LNCaP clone FGC (cell line): ENCODE measurements at regions not wholly inside any gene's neighbourhood (a gene's known extent, or its start where the extent isn't known, plus 50 kb on each side); places are given as distances from the start of the nearest gene placed in this dataset.

Experiments
- DNase-seq: peaks from one replicate; pipeline ENCODE4 v3.0.0-alpha.2; 2011; ENCODE audit warnings: low read depth
- H3K4me3 ChIP-seq: 2 replicates; pipeline ENCODE4 v1.5.1; 2011; ENCODE audit warnings: mild to moderate bottlenecking, low read depth, low read length, control low read depth
- CTCF ChIP-seq: IDR thresholded peaks from 2 replicates; pipeline ENCODE4 v1.5.1; 2012; ENCODE audit warnings: mild to moderate bottlenecking; ENCODE audit not compliant: control insufficient read depth, insufficient read depth; ENCODE audit errors: extremely low read depth

GRCh38 chr20:4086771-4087687 is 61.6 kb upstream of the SMOX start:
- TF ChIP-seq CTCF = no peak
- no peak for DNase-seq
- H3K4me3 ChIP-seq = no peak overlapping the region

- no peak overlapping the region for H3K4me3 ChIP-seq
- DNase-seq = no peak
- no peak for TF ChIP-seq CTCF
Observed at GRCh38 chr20:4084721-4085120, 63.9 kb upstream of the SMOX start.

GRCh38 chr20:4084096-4084495 is 64.5 kb upstream of the SMOX start:
- DNase-seq = no peak

GRCh38 chr20:4083098-4083865 is 65.3 kb upstream of the SMOX start:
- no peak overlapping the region for H3K4me3 ChIP-seq
- no peak for DNase-seq
- no peak for TF ChIP-seq CTCF

More at GRCh38 chr20:4084096-4084495, 64.5 kb upstream of the SMOX start:
- no peak for TF ChIP-seq CTCF
- no peak overlapping the region for H3K4me3 ChIP-seq

GRCh38 chr20:4082406-4083097 is 66.1 kb upstream of the SMOX start:
- no peak for DNase-seq
- no peak overlapping the region for H3K4me3 ChIP-seq
- no peak for TF ChIP-seq CTCF

GRCh38 chr20:4081421-4081820 is 66.1 kb upstream of the RNF24 start:
- no peak overlapping the region for H3K4me3 ChIP-seq
- no peak for DNase-seq

More at GRCh38 chr20:4081421-4081820, 66.1 kb upstream of the RNF24 start:
- no peak for TF ChIP-seq CTCF
